GM12873 (cell line): ENCODE measurements at regions not wholly inside any gene's neighbourhood (a gene's known extent, or its start where the extent isn't known, plus 50 kb on each side); places are given as distances from the start of the nearest gene placed in this dataset.

Experiments
- TF ChIP-seq, protein P1 (sequence below): IDR thresholded peaks from 2 replicates; pipeline ENCODE4 v1.5.1; 2012; ENCODE audit warnings: low read depth, mild to moderate bottlenecking, moderate library complexity, low read length, control low read depth; ENCODE audit not compliant: insufficient read depth; ENCODE audit errors: missing control alignments

DNA sequence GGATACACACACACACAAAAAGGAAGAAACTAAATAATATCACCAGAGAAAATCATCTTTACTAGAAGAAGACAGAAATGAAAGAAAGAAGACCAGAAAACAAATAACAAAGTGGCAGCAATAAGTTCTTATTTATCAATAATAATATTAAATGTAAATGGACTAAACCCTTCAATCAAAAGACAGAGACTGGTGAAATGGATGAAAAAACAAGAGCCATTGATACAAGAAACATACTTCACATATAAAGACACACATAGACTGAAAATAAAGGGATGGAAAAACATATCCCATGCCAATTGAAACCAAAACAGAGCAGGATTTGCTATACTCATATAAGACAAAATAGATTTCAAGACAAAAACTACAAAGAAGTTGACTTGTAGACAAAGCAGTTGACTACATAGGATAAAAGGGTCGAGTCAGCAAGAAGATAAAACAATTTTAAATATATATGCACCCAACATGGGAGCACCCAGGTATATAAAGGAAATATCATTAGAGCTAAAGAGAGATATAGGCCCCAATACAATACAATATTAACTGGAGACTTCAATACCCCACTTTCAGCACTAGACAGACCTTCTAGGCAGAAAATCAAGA, 259.4 kb downstream of the EPM2A start:
- TF ChIP-seq, protein P1, sequence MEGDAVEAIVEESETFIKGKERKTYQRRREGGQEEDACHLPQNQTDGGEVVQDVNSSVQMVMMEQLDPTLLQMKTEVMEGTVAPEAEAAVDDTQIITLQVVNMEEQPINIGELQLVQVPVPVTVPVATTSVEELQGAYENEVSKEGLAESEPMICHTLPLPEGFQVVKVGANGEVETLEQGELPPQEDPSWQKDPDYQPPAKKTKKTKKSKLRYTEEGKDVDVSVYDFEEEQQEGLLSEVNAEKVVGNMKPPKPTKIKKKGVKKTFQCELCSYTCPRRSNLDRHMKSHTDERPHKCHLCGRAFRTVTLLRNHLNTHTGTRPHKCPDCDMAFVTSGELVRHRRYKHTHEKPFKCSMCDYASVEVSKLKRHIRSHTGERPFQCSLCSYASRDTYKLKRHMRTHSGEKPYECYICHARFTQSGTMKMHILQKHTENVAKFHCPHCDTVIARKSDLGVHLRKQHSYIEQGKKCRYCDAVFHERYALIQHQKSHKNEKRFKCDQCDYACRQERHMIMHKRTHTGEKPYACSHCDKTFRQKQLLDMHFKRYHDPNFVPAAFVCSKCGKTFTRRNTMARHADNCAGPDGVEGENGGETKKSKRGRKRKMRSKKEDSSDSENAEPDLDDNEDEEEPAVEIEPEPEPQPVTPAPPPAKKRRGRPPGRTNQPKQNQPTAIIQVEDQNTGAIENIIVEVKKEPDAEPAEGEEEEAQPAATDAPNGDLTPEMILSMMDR: no peak

DNA sequence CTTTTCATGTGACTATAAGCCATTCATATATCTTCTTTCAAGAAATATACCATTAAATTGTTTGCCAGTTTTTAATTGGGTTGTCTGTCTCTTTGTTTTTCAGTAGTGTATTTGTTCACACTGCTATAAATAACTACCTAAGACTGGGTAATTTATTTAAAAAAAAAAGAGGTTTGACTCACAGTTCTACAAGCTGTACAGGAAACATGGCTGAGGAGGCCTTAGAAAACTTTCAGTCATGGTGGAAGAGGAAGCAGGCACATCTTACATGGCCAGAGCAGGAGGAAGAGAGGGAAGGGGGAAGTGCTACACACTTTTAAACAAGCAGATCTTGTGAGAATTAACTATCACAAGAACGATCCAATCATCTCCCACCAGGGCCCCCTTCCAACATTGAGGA, 255.3 kb downstream of the EPM2A start:
- TF ChIP-seq, protein P1: no peak

DNA sequence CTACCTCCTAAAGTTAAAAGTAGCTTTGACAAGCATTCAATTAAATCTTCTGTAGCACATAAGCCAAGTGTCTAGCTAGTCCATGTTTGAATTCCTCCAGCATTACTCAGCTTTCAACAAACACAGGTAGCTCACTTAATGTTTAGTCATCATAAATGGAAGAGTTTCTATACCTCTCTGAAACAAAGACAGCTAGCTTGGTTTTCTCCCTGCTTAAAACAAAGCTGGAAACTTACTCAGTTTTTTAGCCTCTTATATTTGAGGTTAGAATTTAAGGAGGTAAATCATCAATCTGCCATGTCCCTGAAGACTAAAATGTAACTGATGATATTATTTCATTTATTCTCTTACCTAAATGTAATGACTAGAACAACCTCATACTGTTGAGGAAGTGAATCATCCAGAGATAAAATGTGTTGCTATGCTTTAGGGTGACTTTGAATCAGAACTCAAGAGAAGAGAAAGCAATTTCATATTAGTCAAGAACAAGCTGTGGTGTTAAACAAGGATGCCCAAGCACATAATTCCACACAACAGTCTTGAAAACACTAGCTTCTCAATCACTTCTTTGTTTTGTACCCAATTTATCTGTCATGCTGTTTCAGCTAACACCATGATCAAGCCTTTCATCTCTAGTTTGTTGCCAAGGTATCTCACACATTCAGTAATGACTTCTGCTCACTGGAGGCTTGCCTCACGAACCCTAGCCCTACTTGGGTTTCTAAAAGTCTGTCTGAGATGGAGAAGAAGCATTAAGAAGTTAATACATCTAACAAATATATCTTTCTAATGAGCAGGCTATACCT, 251.9 kb downstream of the EPM2A start:
- TF ChIP-seq, protein P1: no peak

DNA sequence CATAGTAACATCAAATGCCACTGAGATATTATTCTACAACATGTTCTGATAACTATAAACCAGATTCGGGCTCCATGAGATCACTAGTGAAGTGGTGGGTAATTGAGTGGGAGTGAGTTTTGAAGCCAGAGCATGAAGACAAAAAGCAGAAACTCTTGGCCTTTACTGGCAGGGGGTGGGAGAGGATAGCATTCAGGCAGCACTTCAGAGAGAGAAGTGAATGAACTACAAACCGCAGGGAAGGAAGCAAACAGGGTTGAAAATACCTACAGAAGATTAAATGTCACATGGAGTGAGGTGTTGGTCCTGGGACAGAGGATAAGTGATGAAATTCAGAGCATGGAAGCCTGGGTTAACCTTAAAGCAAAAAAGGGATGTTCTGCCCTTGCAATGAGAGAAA, 250.0 kb downstream of the EPM2A start:
- TF ChIP-seq, protein P1: no peak

DNA sequence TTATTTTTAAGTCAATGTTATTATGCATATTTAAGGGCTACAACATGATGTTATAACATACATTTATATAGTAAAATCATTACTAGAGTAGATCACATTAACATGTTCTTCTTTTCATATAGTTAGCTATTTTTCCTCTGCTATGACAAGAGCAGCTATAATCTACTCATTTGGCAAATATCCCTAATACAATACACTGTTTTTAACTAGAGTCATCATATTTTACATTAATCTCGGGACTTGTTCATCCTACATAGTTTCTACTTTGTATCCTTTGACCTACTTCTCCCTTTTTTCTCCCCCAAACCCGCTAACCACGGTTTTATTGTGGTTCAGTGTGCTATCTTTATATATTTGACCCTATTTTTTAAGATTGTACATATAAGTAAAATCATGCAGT, 249.0 kb downstream of the EPM2A start:
- TF ChIP-seq, protein P1: no peak

DNA sequence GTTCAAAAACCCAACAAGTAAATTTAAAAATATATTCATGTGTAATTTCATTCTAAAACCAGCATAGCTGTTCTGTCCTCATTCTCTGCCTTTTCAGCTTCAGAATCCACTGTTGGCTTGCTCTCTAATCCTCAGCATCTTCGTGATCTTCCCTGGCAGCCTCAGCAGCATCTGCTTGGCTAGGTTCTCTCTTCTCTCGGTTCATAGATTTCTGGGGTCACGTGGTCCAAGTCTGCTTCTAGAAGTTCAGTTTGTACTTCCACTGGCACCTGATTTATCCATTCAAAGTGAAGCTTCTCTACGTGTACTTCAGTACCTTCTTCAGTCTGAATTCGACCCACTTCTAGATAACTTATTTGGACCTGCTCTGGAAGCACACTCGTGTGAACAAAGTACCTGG, 245.7 kb downstream of the EPM2A start:
- TF ChIP-seq, protein P1: no peak

DNA sequence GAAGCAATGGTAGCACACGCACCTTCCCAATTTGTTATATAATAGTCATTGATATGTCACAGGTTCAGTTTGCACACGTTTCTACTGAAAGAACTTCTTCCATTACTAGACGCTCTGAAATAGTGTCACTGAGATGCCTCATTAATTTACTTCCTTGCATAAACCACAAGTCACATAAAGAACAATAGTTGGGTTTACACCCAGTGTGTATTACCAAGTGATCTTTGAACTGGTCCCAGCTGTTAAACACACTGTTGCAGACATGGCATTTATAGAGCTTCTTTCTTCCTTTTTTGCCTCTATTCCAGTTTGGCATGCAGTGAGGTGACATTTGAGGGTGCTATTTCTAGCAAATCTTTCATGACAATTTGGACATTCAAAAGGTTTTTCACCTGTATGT, 245.3 kb downstream of the EPM2A start:
- TF ChIP-seq, protein P1: no peak
